Bone marrow (tissue), 2 donors: ENCODE measurements at regions not wholly inside any gene's neighbourhood (a gene's known extent, or its start where the extent isn't known, plus 50 kb on each side); places are given as distances from the start of the nearest gene placed in this dataset.

Experiments used
- DNase-seq, 2 donors: peaks; one replicate each; lab custom pipeline; 2025; lab: John Stamatoyannopoulos, UW

- DNase-seq, result no peak
Observed at GRCh38 chr17:65444049-65444448, 117.4 kb downstream of the AXIN2 start.

GRCh38 chr17:65442691-65443090, 118.8 kb downstream of the AXIN2 start:
- no peak for DNase-seq

- DNase-seq, result no peak
Observed at GRCh38 chr17:65442250-65442649, 119.2 kb downstream of the AXIN2 start.

- DNase-seq, result no peak
Observed at GRCh38 chr17:65441053-65441605, 120.3 kb downstream of the AXIN2 start.

- DNase-seq, result no peak
Observed at GRCh38 chr17:65438708-65439294, 122.6 kb downstream of the AXIN2 start.

GRCh38 chr17:65438173-65438572, 123.3 kb downstream of the AXIN2 start:
- DNase-seq, result no peak

- no peak for DNase-seq
Observed at GRCh38 chr17:65436871-65437270, 124.6 kb downstream of the AXIN2 start.

GRCh38 chr17:65434878-65435277, 126.6 kb downstream of the AXIN2 start:
- no peak for DNase-seq

GRCh38 chr17:65434251-65434650, 127.2 kb downstream of the AXIN2 start:
- DNase-seq, result no peak

GRCh38 chr17:65433592-65433991, 127.9 kb downstream of the AXIN2 start:
- no peak for DNase-seq

GRCh38 chr17:65433157-65433556, 128.3 kb downstream of the AXIN2 start:
- no peak for DNase-seq

- no peak for DNase-seq
Observed at GRCh38 chr17:65431116-65431515, 130.3 kb downstream of the AXIN2 start.

- no peak for DNase-seq
Observed at GRCh38 chr17:65430209-65430833, 131.1 kb downstream of the AXIN2 start.

- DNase-seq, result no peak
Observed at GRCh38 chr17:65423346-65424140, 137.9 kb downstream of the AXIN2 start.

- DNase-seq, result no peak
Observed at GRCh38 chr17:65418622-65419021, 142.8 kb downstream of the AXIN2 start.

- DNase-seq, result no peak
Observed at GRCh38 chr17:65417406-65418221, 143.8 kb downstream of the AXIN2 start.

- no peak for DNase-seq
Observed at GRCh38 chr17:65415991-65416390, 145.5 kb downstream of the AXIN2 start.

GRCh38 chr17:65413390-65413789, 148.1 kb downstream of the AXIN2 start:
- DNase-seq, result no peak

- DNase-seq, result no peak
Observed at GRCh38 chr17:65409381-65409780, 152.1 kb downstream of the AXIN2 start.

- no peak for DNase-seq
Observed at GRCh38 chr17:65408050-65408449, 153.4 kb downstream of the AXIN2 start.

GRCh38 chr17:65407017-65407416, 154.4 kb downstream of the AXIN2 start:
- no peak for DNase-seq

- DNase-seq, result no peak
Observed at GRCh38 chr17:65406552-65406951, 154.9 kb downstream of the AXIN2 start.
